RWPE2 (cell line): ENCODE measurements at regions not wholly inside any gene's neighbourhood (a gene's known extent, or its start where the extent isn't known, plus 50 kb on each side); places are given as distances from the start of the nearest gene placed in this dataset.

Experiments used
- ATAC-seq: fragments of 200-7000 bp; cut with Tn5 transposase; 3 replicates; pipeline ENCODE4 v1.9.1; 2021; ENCODE audit warnings: low read depth
- DNase-seq: peaks from one replicate; pipeline ENCODE4 v3.0.0-alpha.2; 2020; ENCODE audit warnings: low spot score
- H3K27ac ChIP-seq: fragments of 450-650 bp; 2 replicates; pipeline ENCODE4 v1.5.1; 2017; ENCODE audit warnings: mild to moderate bottlenecking; ENCODE audit not compliant: poor library complexity, severe bottlenecking
- H3K27me3 ChIP-seq: fragments of 250-450 bp; sonication (Bioruptor Pico); 2 replicates; pipeline ENCODE4 v1.5.1; 2021; ENCODE audit warnings: mild to moderate bottlenecking, moderate library complexity; ENCODE audit not compliant: insufficient read depth, poor library complexity, severe bottlenecking
- H3K36me3 ChIP-seq: fragments of 250-450 bp; sonication (Bioruptor Pico); 2 replicates; pipeline ENCODE4 v1.5.1; 2020; ENCODE audit warnings: low read depth, mild to moderate bottlenecking, moderate library complexity
- H3K4me1 ChIP-seq: fragments of 250-450 bp; sonication (Bioruptor Pico); 2 replicates; pipeline ENCODE4 v1.5.1; 2021; ENCODE audit warnings: mild to moderate bottlenecking, moderate library complexity; ENCODE audit not compliant: insufficient read depth, poor library complexity, severe bottlenecking
- H3K4me3 ChIP-seq: fragments of 250-450 bp; sonication (Bioruptor Pico); 2 replicates; pipeline ENCODE4 v1.5.1; 2021; ENCODE audit warnings: mild to moderate bottlenecking, moderate library complexity; ENCODE audit not compliant: severe bottlenecking
- H3K9me3 ChIP-seq: fragments of 250-450 bp; sonication (Bioruptor Pico); 2 replicates; pipeline ENCODE4 v1.5.1; 2021; ENCODE audit warnings: mild to moderate bottlenecking, moderate library complexity; ENCODE audit not compliant: severe bottlenecking
- TF ChIP-seq, protein P1 (sequence below): fragments of 450-650 bp; IDR thresholded peaks from one replicate; pipeline ENCODE4 v1.5.1; 2017; ENCODE audit warnings: mild to moderate bottlenecking, moderate library complexity; ENCODE audit not compliant: poor library complexity, severe bottlenecking

DNA sequence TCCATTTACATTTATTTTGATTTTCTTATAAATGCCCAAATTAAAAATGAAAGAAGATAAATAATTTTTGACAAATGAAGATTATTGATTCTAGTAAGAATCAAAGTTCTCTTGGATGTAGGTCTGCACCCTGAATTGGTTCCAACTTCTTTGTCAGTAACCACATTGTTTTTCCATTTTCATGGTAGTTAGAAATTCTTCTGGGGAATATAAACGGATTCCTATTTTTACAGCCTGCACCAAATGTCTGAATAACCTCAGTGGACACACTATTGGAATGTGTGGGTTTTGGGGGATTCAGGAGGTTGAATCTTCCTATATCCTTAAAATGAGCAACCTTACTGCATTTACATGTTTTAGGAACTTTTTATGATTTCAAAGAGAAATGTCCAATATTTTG is 1085.3 kb upstream of the MAP3K7 start:
- H3K9me3 ChIP-seq = no peaks in the 10 kb centered on the region
- H3K27me3 ChIP-seq = peaks cover 3% of the 10 kb centered on the region
- H3K36me3 ChIP-seq = no peaks in the 10 kb centered on the region
- no peak for ATAC-seq
- H3K4me3 ChIP-seq = no peak overlapping the region
- DNase-seq = no peak
- TF ChIP-seq, protein P1, sequence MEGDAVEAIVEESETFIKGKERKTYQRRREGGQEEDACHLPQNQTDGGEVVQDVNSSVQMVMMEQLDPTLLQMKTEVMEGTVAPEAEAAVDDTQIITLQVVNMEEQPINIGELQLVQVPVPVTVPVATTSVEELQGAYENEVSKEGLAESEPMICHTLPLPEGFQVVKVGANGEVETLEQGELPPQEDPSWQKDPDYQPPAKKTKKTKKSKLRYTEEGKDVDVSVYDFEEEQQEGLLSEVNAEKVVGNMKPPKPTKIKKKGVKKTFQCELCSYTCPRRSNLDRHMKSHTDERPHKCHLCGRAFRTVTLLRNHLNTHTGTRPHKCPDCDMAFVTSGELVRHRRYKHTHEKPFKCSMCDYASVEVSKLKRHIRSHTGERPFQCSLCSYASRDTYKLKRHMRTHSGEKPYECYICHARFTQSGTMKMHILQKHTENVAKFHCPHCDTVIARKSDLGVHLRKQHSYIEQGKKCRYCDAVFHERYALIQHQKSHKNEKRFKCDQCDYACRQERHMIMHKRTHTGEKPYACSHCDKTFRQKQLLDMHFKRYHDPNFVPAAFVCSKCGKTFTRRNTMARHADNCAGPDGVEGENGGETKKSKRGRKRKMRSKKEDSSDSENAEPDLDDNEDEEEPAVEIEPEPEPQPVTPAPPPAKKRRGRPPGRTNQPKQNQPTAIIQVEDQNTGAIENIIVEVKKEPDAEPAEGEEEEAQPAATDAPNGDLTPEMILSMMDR = no peak
- H3K4me1 ChIP-seq = no peaks in the 10 kb centered on the region
- no peak overlapping the region for H3K27ac ChIP-seq

DNA sequence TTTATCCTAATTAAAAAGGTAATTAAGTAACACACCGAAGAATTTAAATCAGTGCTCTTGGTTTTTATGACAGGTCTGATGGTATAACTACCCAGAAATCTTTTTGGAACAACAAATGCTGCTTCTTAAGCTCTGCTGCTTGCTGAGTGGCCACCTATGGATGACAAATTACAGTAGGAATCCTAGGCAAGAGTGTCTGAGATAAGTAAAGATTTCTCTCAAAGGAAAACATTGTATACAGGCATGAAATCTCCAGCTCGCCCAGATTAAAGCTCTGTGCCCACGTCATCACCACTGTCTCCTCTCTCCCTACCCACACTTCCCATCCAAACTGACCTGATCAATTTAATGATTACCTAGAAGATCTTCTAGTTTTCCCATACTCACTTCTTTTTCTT is 1083.0 kb upstream of the MAP3K7 start:
- Histone ChIP-seq H3K27ac (no peak overlapping the region), H3K4me3 (no peak overlapping the region), H3K27me3 (no peaks in the 10 kb centered on the region), H3K4me1 (no peaks in the 10 kb centered on the region), H3K9me3 (no peaks in the 10 kb centered on the region), H3K36me3 (no peaks in the 10 kb centered on the region)
- no peak for ATAC-seq
- no peak for DNase-seq
- TF ChIP-seq, protein P1 = no peak

DNA sequence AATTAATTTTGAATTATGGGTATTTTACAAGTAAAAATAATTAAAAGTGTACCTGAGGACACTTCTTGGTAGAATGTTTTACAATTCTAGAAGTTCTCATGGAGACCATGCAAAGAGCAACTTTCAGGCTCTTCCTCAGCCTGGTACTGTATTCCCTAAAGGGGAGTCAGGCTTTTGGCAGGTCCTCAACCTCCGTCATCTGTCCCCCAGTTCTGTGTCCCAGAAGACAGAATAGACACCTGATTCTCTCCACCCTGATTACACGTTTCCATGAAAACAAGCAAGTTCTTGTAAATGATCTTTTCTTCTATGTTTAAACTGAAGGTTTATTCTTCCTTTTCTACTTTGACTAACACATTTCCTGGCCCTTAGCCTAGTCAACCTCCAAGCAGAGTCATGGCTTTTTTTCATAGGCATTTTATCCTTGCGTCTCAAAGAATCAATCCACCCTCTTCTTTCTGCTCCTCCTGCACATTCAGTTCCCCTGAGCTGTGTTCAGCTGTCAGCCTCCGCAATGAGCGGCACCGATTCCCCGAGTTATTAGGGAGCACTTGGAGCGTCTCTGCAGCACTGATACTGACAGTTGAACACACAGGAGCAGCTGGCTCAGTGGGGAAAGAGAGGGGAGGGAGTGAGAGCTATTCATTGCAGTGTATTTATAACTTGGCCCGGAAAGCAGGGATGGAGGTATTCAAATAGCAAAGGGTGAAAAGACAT is 1082.4 kb upstream of the MAP3K7 start:
- Histone ChIP-seq H3K36me3 (no peaks in the 10 kb centered on the region), H3K4me3 (no peak overlapping the region), H3K9me3 (no peaks in the 10 kb centered on the region), H3K27ac (no peak overlapping the region), H3K4me1 (no peaks in the 10 kb centered on the region), H3K27me3 (no peaks in the 10 kb centered on the region)
- DNase-seq = no peak
- TF ChIP-seq, protein P1 = no peak
- no peak for ATAC-seq

DNA sequence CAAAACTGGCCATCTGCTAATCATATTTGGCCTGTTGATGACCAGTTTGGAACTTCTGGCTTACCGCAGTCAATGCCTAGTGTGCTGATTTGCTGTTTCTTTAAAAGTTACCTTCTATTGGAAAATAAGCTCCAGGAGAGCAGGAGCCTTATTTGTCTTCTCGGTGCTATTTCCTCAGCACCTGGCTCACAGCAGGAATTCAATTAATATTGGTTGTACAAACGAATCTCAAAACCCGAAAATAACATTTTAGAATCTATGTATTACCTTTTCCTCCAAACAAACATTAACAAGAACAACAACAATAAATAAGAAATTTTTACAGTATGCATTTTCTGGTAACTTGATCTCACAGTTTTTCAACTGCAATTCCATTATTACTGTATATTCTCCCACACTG is 1080.7 kb upstream of the MAP3K7 start:
- H3K4me3 ChIP-seq = no peak overlapping the region
- no peaks in the 10 kb centered on the region for H3K4me1 ChIP-seq
- TF ChIP-seq, protein P1 = no peak
- H3K36me3 ChIP-seq = no peaks in the 10 kb centered on the region
- no peaks in the 10 kb centered on the region for H3K9me3 ChIP-seq
- ATAC-seq (no peak), DNase-seq (no peak)
- H3K27me3 ChIP-seq = no peaks in the 10 kb centered on the region
- H3K27ac ChIP-seq = no peak overlapping the region

DNA sequence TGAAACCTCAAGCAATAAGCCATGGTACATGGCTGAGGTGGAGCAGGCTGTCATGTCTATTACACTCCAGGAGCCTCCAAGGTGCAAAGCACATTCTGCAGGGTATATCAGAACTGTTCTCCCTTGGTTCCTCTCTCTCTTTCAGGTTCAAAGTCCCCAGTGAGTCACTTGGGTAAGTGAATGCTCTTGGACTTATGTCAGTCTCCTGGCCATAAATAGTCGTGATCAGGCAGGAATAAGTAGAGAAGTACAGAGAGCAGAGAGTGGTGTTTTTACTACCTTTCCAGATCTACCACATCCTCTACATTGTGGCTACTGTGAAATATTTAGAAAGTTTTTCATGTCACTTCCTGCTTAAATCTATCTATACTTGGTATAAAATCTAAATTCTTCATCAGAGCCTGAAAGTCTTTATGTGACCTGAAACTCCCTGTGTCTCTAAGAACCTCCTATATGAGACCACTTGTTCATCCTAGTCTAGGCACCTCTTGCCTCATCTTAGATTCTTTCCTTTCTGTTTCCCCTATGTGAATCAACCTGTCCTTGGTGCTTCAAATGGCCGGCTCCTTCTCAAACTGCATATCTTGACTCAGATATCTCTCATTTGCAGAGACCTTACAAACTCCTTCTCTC is 1077.6 kb upstream of the MAP3K7 start:
- Histone ChIP-seq H3K9me3 (no peaks in the 10 kb centered on the region), H3K36me3 (no peaks in the 10 kb centered on the region), H3K27me3 (no peaks in the 10 kb centered on the region), H3K4me3 (no peak overlapping the region), H3K4me1 (no peaks in the 10 kb centered on the region), H3K27ac (no peak overlapping the region)
- TF ChIP-seq, protein P1 = no peak
- ATAC-seq (no peak), DNase-seq (no peak)
